ENCODE measurements at regions not wholly inside any gene's neighbourhood (a gene's known extent, or its start where the extent isn't known, plus 50 kb on each side); places are given as distances from the start of the nearest gene placed in this dataset.

GRCh38 chr11:100612766-100613165 lies 74.3 kb upstream of the ARHGAP42 start:
- TF ChIP-seq, protein P1, sequence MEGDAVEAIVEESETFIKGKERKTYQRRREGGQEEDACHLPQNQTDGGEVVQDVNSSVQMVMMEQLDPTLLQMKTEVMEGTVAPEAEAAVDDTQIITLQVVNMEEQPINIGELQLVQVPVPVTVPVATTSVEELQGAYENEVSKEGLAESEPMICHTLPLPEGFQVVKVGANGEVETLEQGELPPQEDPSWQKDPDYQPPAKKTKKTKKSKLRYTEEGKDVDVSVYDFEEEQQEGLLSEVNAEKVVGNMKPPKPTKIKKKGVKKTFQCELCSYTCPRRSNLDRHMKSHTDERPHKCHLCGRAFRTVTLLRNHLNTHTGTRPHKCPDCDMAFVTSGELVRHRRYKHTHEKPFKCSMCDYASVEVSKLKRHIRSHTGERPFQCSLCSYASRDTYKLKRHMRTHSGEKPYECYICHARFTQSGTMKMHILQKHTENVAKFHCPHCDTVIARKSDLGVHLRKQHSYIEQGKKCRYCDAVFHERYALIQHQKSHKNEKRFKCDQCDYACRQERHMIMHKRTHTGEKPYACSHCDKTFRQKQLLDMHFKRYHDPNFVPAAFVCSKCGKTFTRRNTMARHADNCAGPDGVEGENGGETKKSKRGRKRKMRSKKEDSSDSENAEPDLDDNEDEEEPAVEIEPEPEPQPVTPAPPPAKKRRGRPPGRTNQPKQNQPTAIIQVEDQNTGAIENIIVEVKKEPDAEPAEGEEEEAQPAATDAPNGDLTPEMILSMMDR (IDR thresholded peaks at IDR 0.05; ENCODE audit: low read depth, low read length, missing control alignments) = no peak
- no peak overlapping the region for H3K4me3 ChIP-seq (ENCODE audit: low read depth, low read length)
- in situ Hi-C loops (cut with HindIII; ENCODE audit: low sequenced_read_pairs) = no loop called here
- DNase-seq (ENCODE audit: low read depth) = no peak

GRCh38 chr11:100618914-100619313 lies 68.2 kb upstream of the ARHGAP42 start:
- DNase-seq (ENCODE audit: low read depth) = no peak
- TF ChIP-seq, protein P1 (IDR thresholded peaks at IDR 0.05; ENCODE audit: low read depth, low read length, missing control alignments) = no peak
- in situ Hi-C loops (cut with HindIII; ENCODE audit: low sequenced_read_pairs) = no loop called here
- H3K4me3 ChIP-seq (ENCODE audit: low read depth, low read length) = no peak overlapping the region

DNA sequence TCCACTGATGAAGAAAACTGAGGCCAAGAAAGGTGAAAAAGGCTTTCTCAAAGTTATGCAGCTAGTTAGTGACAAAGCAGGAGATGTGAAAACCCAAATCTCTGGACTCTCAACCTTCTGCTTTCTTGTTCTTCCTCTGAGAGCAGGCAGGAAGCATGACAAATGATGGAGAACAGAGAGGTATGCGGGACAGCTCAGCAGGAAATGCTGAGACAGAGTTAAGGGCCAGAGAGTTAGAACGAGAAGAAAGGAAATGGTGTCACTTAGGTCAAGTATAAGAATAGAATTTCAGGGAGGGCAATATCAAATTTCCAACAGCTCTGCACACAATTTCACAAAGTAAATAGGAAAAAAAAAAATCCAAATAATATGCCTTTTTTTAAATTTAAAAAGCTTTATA lies 67.6 kb upstream of the ARHGAP42 start:
- no peak overlapping the region for H3K4me3 ChIP-seq (ENCODE audit: low read depth, low read length)
- in situ Hi-C loops (cut with HindIII; ENCODE audit: low sequenced_read_pairs) = no loop called here
- TF ChIP-seq, protein P1 (IDR thresholded peaks at IDR 0.05; ENCODE audit: low read depth, low read length, missing control alignments) = no peak
- DNase-seq (ENCODE audit: low read depth) = no peak

DNA sequence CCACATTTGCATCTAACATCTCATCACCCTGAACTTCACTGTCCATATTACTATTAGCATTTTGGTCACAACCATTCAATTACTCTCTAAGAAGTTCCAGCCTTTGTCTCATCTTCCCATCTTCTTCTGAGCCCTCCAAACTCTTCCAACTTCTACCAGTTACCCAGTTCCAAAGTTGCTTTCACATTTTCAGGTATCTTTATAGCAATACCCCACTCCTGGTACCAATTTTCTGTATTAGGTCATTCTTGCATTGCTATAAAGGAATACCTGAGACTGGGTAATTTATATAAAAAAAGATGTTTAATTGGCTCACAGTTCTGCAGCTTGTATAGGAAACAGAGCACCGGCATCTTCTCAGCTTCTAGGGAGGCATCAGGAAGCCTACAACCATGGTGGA lies 64.7 kb upstream of the ARHGAP42 start:
- H3K4me3 ChIP-seq (ENCODE audit: low read depth, low read length) = no peak overlapping the region
- in situ Hi-C loops (cut with HindIII; ENCODE audit: low sequenced_read_pairs) = no loop called here
- DNase-seq (ENCODE audit: low read depth) = no peak
- TF ChIP-seq, protein P1 (IDR thresholded peaks at IDR 0.05; ENCODE audit: low read depth, low read length, missing control alignments) = no peak

DNA sequence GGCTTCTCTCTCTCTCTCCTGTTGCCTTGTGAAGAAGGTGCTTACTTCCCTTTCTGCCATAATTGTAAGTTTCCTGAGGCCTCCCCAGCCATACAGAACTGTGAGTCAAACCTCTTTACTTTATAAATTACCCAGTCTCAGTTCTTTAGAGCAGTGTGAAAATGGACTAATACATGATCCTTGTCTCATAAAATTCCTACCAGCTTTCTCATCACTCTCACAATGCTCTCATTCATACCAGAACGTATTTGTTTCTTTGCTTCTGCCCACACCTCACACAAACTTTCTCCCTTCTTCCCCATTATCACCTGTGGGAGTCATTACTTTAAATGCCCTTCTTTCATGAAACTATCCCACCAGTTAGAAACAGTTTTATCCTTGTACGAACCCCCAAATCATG lies 62.7 kb upstream of the ARHGAP42 start:
- no peak for DNase-seq (ENCODE audit: low read depth)
- H3K4me3 ChIP-seq (ENCODE audit: low read depth, low read length) = no peak overlapping the region
- in situ Hi-C loops (cut with HindIII; ENCODE audit: low sequenced_read_pairs) = no loop called here
- TF ChIP-seq, protein P1 (IDR thresholded peaks at IDR 0.05; ENCODE audit: low read depth, low read length, missing control alignments) = no peak

DNA sequence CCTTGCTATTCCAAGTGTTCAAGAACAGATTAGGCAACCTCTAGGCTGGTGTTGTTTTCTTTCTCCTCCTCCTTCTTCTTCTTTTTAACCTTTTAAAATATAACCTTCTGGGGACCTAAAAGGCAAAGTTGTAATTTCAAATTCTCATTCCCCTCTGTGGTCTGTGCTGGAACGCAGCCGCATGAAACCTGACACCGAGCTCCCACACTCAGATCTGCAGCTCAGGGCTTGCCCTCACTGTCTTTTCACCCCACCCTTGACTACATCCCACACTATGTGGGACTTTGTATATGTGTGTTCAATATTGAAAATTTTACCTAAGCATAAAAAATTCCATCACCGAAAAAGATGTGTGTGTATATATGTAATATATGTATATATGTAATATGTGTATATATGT lies 62.0 kb upstream of the ARHGAP42 start:
- TF ChIP-seq, protein P1 (IDR thresholded peaks at IDR 0.05; ENCODE audit: low read depth, low read length, missing control alignments) = no peak
- in situ Hi-C loops (cut with HindIII; ENCODE audit: low sequenced_read_pairs) = no loop called here
- no peak overlapping the region for H3K4me3 ChIP-seq (ENCODE audit: low read depth, low read length)
- DNase-seq (ENCODE audit: low read depth) = no peak

DNA sequence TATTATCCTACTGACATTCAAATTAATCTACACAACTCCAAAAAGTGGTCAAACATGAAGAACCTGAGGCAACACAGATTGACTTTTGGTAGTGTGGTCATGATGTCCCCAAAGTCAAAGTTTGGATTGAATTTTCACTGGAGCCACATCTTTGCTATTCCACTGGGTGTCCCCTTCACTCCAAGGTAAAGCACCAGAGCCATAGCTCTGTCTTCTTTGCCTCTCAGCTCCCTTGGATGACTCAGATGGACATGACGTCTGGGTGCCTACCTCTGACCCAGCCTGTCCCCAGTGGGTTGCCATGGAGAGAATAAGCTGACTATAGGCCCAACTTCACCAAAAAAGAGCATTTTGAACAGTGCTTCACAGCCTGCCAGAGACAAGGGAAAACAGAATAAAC lies 57.4 kb upstream of the ARHGAP42 start:
- DNase-seq (ENCODE audit: low read depth) = no peak
- no peak overlapping the region for H3K4me3 ChIP-seq (ENCODE audit: low read depth, low read length)
- TF ChIP-seq, protein P1 (IDR thresholded peaks at IDR 0.05; ENCODE audit: low read depth, low read length, missing control alignments) = no peak
- in situ Hi-C loops (cut with HindIII; ENCODE audit: low sequenced_read_pairs) = no loop called here

Measured in astrocyte of the cerebellum (primary cell).